Nephron (organoid): ENCODE measurements at regions not wholly inside any gene's neighbourhood (a gene's known extent, or its start where the extent isn't known, plus 50 kb on each side); places are given as distances from the start of the nearest gene placed in this dataset.
"Not testable (repeated sequence)": the region's sequence is repeated elsewhere in the genome, so short reads cannot be mapped to it uniquely, and the experiment has no call there.

ENCODE experiments used
- H3K27ac Mint-ChIP-seq, 3 experiments: 2 replicates each; pipeline ENCODE4 v1.8.0; 2020; ENCODE audit warnings: mixed read lengths in 3 of 3, mild to moderate bottlenecking in 2 of 3, moderate library complexity in 1 of 3
- H3K27me3 Mint-ChIP-seq: 2 replicates; pipeline ENCODE4 v1.8.0; 2021; ENCODE audit warnings: low read depth, mild to moderate bottlenecking, moderate library complexity, mixed read lengths
- H3K36me3 Mint-ChIP-seq: 2 replicates; pipeline ENCODE4 v1.8.0; 2020; ENCODE audit warnings: low read depth, mixed read lengths
- H3K4me1 Mint-ChIP-seq: 2 replicates; pipeline ENCODE4 v1.8.0; 2020; ENCODE audit warnings: mixed read lengths
- H3K4me3 Mint-ChIP-seq, 3 experiments: 2 replicates each; pipeline ENCODE4 v1.8.0; 2020; ENCODE audit warnings: mild to moderate bottlenecking in 3 of 3, mixed read lengths in 3 of 3, moderate library complexity in 2 of 3
- H3K9me3 Mint-ChIP-seq: 2 replicates; pipeline ENCODE4 v1.8.0; 2020; ENCODE audit warnings: mixed read lengths
- TF ChIP-seq, protein P1 (sequence below), 3 experiments: fragments of 200-600 bp; sonication (generic); IDR thresholded peaks; one replicate each; pipeline ENCODE4 v1.5.0; 2021; ENCODE audit warnings: antibody characterized with exemption in 3 of 3; ENCODE audit not compliant: unreplicated experiment in 3 of 3

DNA sequence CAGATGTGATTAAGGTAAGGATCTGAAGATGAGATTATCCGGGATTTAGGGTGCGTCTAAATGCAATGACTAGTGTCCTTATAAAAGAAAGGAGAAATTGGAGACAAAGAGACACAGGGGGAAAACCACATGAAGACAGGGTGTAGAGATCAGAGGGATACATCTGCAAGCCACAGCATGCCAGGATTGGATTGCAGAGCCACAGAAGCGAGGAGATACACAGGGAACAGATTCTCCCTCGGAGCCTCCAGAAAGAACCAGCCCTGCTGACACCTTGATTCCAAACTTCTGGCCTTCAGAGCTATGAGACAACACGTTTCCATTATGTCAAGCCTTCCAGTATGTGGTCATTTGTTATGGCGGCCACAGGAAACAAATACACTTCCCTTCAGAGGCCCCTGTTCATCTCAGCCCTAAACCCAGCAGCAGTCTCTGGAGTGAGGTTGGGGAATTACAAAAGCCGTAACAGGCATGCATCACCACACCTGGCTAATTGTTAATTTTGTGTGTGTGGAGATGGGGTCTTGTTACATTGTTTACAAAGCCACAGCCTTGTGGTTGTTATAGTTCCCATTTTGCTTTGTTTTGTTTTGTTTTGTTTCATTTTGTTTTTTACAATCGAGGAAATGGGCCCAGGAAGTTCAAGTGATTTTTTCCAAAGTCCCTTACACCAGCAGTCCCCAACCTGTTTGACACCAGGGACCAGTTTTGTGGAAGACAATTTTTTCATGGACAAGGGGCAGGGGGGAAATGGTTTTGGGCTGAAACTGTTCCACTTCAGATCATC, 51.6 kb upstream of the LYRM9 start:
- H3K36me3 Mint-ChIP-seq = no peaks in the 10 kb centered on the region
- H3K9me3 Mint-ChIP-seq = no peaks in the 10 kb centered on the region
- TF ChIP-seq, protein P1, sequence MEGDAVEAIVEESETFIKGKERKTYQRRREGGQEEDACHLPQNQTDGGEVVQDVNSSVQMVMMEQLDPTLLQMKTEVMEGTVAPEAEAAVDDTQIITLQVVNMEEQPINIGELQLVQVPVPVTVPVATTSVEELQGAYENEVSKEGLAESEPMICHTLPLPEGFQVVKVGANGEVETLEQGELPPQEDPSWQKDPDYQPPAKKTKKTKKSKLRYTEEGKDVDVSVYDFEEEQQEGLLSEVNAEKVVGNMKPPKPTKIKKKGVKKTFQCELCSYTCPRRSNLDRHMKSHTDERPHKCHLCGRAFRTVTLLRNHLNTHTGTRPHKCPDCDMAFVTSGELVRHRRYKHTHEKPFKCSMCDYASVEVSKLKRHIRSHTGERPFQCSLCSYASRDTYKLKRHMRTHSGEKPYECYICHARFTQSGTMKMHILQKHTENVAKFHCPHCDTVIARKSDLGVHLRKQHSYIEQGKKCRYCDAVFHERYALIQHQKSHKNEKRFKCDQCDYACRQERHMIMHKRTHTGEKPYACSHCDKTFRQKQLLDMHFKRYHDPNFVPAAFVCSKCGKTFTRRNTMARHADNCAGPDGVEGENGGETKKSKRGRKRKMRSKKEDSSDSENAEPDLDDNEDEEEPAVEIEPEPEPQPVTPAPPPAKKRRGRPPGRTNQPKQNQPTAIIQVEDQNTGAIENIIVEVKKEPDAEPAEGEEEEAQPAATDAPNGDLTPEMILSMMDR (IDR thresholded peaks at IDR 0.05; ENCODE audit: unreplicated experiment in 3 of 3) = no peak
- peaks cover 3% of the 10 kb centered on the region for H3K27me3 Mint-ChIP-seq
- peak overlapping the region in 2 of 3 experiments; percentile 14 to 44 for H3K27ac Mint-ChIP-seq
- no peaks in the 10 kb centered on the region for H3K4me1 Mint-ChIP-seq
- H3K4me3 Mint-ChIP-seq = no peak overlapping the region

DNA sequence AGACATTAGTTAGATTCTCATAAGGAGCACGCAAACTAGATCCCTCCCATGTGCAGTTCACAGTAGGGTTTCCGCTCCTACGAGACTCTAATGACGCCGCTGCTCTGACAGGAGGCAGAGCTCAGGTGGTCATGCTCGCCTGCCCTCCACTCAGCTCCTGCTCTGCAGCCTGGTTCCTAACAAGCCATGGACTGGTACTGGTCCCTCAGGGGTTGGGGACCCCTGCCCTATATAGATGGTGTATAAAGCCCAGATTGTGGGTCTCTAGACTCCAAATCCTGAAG, 52.1 kb upstream of the LYRM9 start:
- TF ChIP-seq, protein P1 (IDR thresholded peaks at IDR 0.05; ENCODE audit: unreplicated experiment in 3 of 3) = no peak
- Mint-ChIP-seq H3K27ac (no peak overlapping the region), H3K36me3 (no peaks in the 10 kb centered on the region), H3K9me3 (no peaks in the 10 kb centered on the region), H3K27me3 (peaks cover 4% of the 10 kb centered on the region), H3K4me1 (no peaks in the 10 kb centered on the region), H3K4me3 (no peak overlapping the region)

DNA sequence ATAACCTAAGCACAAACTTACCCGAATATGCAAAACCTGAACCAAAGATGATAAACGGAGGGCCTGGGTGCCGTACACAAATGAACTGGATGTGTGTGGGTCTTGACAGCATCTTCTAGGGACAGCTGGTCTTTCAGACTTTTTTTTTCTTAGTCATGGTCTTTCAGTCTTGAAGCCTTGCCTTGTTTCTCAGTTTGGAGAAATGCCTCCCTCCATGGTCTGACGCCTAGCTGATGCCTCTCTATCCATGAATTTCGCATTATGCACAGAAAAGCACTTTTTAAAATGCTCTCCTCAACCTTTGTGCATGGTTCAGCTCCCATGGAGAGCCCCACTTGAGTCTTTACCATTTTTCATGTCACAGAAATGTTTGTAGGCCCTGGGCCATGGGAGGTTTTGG, 52.8 kb upstream of the LYRM9 start:
- peaks cover 6% of the 10 kb centered on the region for H3K27me3 Mint-ChIP-seq
- no peak overlapping the region for H3K4me3 Mint-ChIP-seq
- H3K36me3 Mint-ChIP-seq = no peaks in the 10 kb centered on the region
- H3K4me1 Mint-ChIP-seq = no peaks in the 10 kb centered on the region
- H3K9me3 Mint-ChIP-seq = no peaks in the 10 kb centered on the region
- TF ChIP-seq, protein P1 (IDR thresholded peaks at IDR 0.05; ENCODE audit: unreplicated experiment in 3 of 3) = no peak
- H3K27ac Mint-ChIP-seq = no peak overlapping the region

DNA sequence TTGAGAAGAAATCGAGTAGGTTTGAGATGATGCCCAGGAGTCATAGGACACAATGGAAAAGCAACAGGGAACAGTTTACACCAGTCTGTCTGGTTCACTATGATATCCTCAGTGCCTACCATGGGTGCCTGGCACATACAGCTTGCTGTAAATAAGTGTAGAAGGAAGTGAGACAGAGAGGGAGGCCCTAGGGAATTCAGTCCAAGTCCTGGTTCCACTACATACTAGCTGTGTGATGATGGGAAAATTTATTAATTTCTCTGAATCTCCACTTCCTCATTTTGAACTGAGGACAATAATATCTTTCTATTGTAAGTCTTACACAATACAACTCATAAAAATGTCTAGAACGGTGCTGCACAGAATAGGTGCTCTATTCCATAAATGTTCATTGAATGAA, 53.3 kb upstream of the LYRM9 start:
- Mint-ChIP-seq H3K36me3 (no peaks in the 10 kb centered on the region), H3K9me3 (no peaks in the 10 kb centered on the region), H3K4me1 (no peaks in the 10 kb centered on the region), H3K27me3 (peaks cover 7% of the 10 kb centered on the region), H3K4me3 (no peak overlapping the region), H3K27ac (no peak overlapping the region)
- TF ChIP-seq, protein P1 (IDR thresholded peaks at IDR 0.05; ENCODE audit: unreplicated experiment in 3 of 3) = no peak

DNA sequence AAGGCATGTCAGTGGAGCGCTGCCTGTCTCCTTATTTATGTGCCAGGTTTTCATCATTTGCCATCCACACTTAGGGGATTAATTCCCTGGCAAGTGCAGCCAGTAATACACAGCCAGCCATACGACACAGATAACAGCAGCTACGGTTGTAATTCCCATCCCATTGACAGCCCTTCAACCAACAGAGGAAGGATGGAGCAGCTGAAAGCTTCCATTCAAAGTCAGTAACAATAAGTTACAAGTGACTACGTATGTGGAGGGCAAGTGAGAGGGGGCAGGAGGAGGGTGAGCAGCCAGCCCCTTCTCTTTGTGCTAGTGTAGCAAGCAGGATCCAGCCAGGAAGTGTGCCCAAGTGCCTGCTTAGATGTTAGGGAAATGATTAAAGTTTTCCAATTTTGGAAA, 53.8 kb upstream of the LYRM9 start:
- H3K4me1 Mint-ChIP-seq = no peaks in the 10 kb centered on the region
- TF ChIP-seq, protein P1 (IDR thresholded peaks at IDR 0.05; ENCODE audit: unreplicated experiment in 3 of 3) = no peak

DNA sequence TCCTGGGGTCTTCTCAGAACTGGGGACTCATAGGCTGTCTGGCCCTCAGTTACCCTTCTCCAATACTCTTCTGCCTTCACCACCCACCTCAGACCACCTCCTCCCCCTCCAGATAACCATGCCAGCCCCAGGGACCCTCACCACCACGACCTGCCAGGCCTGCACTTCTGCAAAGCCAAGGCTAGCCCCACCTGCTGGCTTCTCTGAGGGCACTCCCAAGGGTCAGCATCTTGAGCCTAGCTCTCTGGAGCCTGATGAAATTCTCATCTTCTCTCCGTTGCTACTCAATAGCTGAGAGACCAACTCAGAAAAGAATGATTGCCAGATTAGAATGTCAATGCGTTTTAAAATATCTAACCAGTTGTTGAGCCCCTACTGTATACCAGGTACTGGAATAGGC, 56.1 kb upstream of the LYRM9 start:
- no peaks in the 10 kb centered on the region for H3K4me1 Mint-ChIP-seq
- H3K4me3 Mint-ChIP-seq = no peak overlapping the region
- H3K27ac Mint-ChIP-seq = no peak overlapping the region
- H3K9me3 Mint-ChIP-seq = no peaks in the 10 kb centered on the region
- H3K36me3 Mint-ChIP-seq = no peaks in the 10 kb centered on the region
- TF ChIP-seq, protein P1 (IDR thresholded peaks at IDR 0.05; ENCODE audit: unreplicated experiment in 3 of 3) = no peak
- H3K27me3 Mint-ChIP-seq = peaks cover 12% of the 10 kb centered on the region

More for the DNA sequence above, 53.8 kb upstream of the LYRM9 start:
- peaks cover 12% of the 10 kb centered on the region for H3K27me3 Mint-ChIP-seq
- H3K27ac Mint-ChIP-seq = no peak overlapping the region
- H3K9me3 Mint-ChIP-seq = no peaks in the 10 kb centered on the region
- no peaks in the 10 kb centered on the region for H3K36me3 Mint-ChIP-seq
- no peak overlapping the region for H3K4me3 Mint-ChIP-seq

DNA sequence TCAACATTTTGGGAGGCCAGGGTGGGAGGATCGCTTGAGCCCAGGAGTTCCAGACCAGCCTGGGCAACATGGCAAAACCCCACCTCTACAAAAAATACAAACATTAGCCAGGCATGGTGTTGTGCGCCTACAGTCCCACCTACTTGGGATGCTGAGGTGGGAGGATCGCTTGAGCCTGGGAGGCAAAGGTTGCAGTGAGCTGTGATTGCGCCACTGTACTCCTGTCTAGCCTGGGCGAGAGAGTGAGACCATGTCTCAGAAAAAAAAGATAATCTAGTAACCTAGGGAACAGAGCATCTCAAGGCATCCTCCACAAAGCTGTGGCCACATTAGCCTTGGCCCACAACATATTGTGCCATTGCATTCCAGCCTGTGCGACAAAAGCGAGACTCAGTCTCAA, 57.1 kb upstream of the LYRM9 start:
- H3K4me1 Mint-ChIP-seq, H3K9me3 Mint-ChIP-seq, H3K4me3 Mint-ChIP-seq, H3K36me3 Mint-ChIP-seq, H3K27ac Mint-ChIP-seq: not testable (repeated sequence)
- peaks cover 15% of the 10 kb centered on the region for H3K27me3 Mint-ChIP-seq
